K562 (cell line): ENCODE measurements at regions not wholly inside any gene's neighbourhood (a gene's known extent, or its start where the extent isn't known, plus 50 kb on each side); places are given as distances from the start of the nearest gene placed in this dataset.

Experiments used
- ATAC-seq: fragments of 200-7000 bp; cut with Tn5 transposase; 3 replicates; pipeline ENCODE4 v1.9.1; 2020; ENCODE audit warnings: moderate library complexity
- BruUV-seq: library from RNA; stranded (reverse); fragments of 400-500 nt; replicated peaks from 2 replicates; lab custom pipeline; 2021; lab: Mats Ljungman, UMichigan
- CTCF ChIA-PET: fragments of 300-600 bp; formaldehyde crosslinking; extraction: SDS; loops from one replicate; lab custom pipeline; 2021; ENCODE audit warnings: low intra/inter-chr PET ratio; lab: Yijun Ruan, JAX
- POLR2A ChIA-PET: fragments of 300-600, 350-650 bp; sonication (Branson Sonifier 250); formaldehyde crosslinking; extraction: SDS; loops from one replicate; lab custom pipeline; 2021; ENCODE audit warnings: antibody characterized with exemption, inconsistent platforms; lab: Yijun Ruan, JAX
- DNase-seq, 4 experiments: peaks; one replicate each; pipeline versions ENCODE4 v3.0.0 to v3.0.0-alpha.2; 2011 to 2018; ENCODE audit warnings: low spot score in 3 of 4, mixed read lengths in 3 of 4; ENCODE audit errors: extremely low read depth in 1 of 4
- FAIRE-seq: peaks from 2 replicates; lab custom pipeline; 2011; peaks lifted over from hg19 to GRCh38; lab: Jason Lieb, UNC
- H2AFZ ChIP-seq: 2 replicates; pipeline ENCODE4 v1.6.0; 2011; ENCODE audit warnings: low read depth, low read length, control low read depth, inconsistent platforms
- H3K27ac ChIP-seq: fragments of 200-600 bp; 3 replicates; pipeline ENCODE4 v1.8.0; 2011; ENCODE audit warnings: low read depth, mild to moderate bottlenecking, control low read depth, inconsistent platforms, low read length, moderate library complexity, mixed read lengths; ENCODE audit errors: extremely low read depth
- H3K27me3 ChIP-seq, 2 experiments: fragments of 300-600 bp in 1 of 2; 2 replicates in 1 of 2; 3 replicates in 1 of 2; pipeline versions ENCODE4 v1.6.0 to v1.8.0; 2011; ENCODE audit warnings: inconsistent platforms in 2 of 2, low read length in 2 of 2, mild to moderate bottlenecking in 1 of 2, mixed read lengths in 1 of 2, moderate library complexity in 1 of 2; ENCODE audit not compliant: control insufficient read depth in 2 of 2, insufficient read depth in 2 of 2
- H3K36me3 ChIP-seq: fragments of 300-600 bp; 3 replicates; pipeline ENCODE4 v1.8.0; 2011; ENCODE audit warnings: mild to moderate bottlenecking, low read length, inconsistent platforms; ENCODE audit not compliant: control insufficient read depth, insufficient read depth
- H3K4me1 ChIP-seq, 2 experiments: fragments of 200-600 bp in 1 of 2; replicated peaks in 1 of 2; 2 replicates in 1 of 2; 3 replicates in 1 of 2; pipeline versions ENCODE4 v1.5.1 to v1.8.0; 2011; ENCODE audit warnings: inconsistent platforms in 2 of 2, low read length in 2 of 2, mild to moderate bottlenecking in 1 of 2, mixed read lengths in 1 of 2, moderate library complexity in 1 of 2; ENCODE audit not compliant: control insufficient read depth in 2 of 2, insufficient read depth in 2 of 2
- H3K4me2 ChIP-seq: 2 replicates; pipeline ENCODE4 v1.6.1; 2011; ENCODE audit warnings: low read length, control low read depth, inconsistent platforms, mixed read lengths; ENCODE audit not compliant: insufficient read depth
- H3K4me3 ChIP-seq: fragments of 200-600 bp; sonication (generic), shearing (Covaris generic); 2 replicates; pipeline ENCODE4 v1.5.1; 2016; ENCODE audit warnings: control low read depth, inconsistent platforms
- H3K79me2 ChIP-seq: fragments of 200-600 bp; 3 replicates; pipeline ENCODE4 v1.8.0; 2011; ENCODE audit warnings: low read length, inconsistent platforms; ENCODE audit not compliant: control insufficient read depth, insufficient read depth
- H3K9ac ChIP-seq, 2 experiments: 2 replicates each; pipeline versions ENCODE4 v1.6.0 to v1.6.1; 2011; ENCODE audit warnings: low read depth in 2 of 2, low read length in 2 of 2, control low read depth in 1 of 2, inconsistent platforms in 1 of 2, mild to moderate bottlenecking in 1 of 2, mixed read lengths in 1 of 2; ENCODE audit not compliant: insufficient read depth in 1 of 2
- H3K9me1 ChIP-seq: one replicate; pipeline ENCODE4 v1.6.0; 2011; ENCODE audit warnings: inconsistent platforms, mild to moderate bottlenecking, low read length, moderate library complexity; ENCODE audit not compliant: control insufficient read depth, insufficient read depth
- H3K9me3 ChIP-seq: replicated peaks from 2 replicates; pipeline ENCODE4 v1.5.1; 2011; ENCODE audit warnings: low read depth, low read length, inconsistent platforms; ENCODE audit not compliant: control insufficient read depth, insufficient read depth
- H4K20me1 ChIP-seq: replicated peaks from 2 replicates; pipeline ENCODE4 v1.6.1; 2011; ENCODE audit warnings: low read length, inconsistent platforms, mixed read lengths; ENCODE audit not compliant: control insufficient read depth, insufficient read depth
- BCOR ChIP-seq: fragments of 450-650 bp; IDR thresholded peaks from 2 replicates; pipeline ENCODE4 v1.6.1; 2016
- CREB3 ChIP-seq: fragments of 450-650 bp; conservative IDR thresholded peaks from 2 replicates; pipeline ENCODE4 v1.6.1; 2016; ENCODE audit warnings: missing genetic modification characterization, low read depth, mild to moderate bottlenecking, missing compliant biosample characterization, moderate library complexity
- FOXO4 ChIP-seq: fragments of 450-650 bp; formaldehyde crosslinking; IDR thresholded peaks from 2 replicates; pipeline ENCODE4 v1.4.0; 2020; ENCODE audit warnings: mild to moderate bottlenecking, moderate library complexity
- HOXB6 ChIP-seq: fragments of 250-450 bp; sonication (Bioruptor Pico); IDR thresholded peaks from 2 replicates; pipeline ENCODE4 v1.5.1; 2022; ENCODE audit warnings: mild to moderate bottlenecking, borderline replicate concordance
- LCOR ChIP-seq: sonication (generic); formaldehyde crosslinking; IDR thresholded peaks from 2 replicates; pipeline ENCODE4 v1.8.0; 2022; ENCODE audit warnings: mild to moderate bottlenecking, missing genetic modification reagents
- SIX5 ChIP-seq, 2 experiments: IDR thresholded peaks; 2 replicates each; pipeline ENCODE4 v1.6.1; 2011; ENCODE audit warnings: low read length in 2 of 2, borderline replicate concordance in 1 of 2, low read depth in 1 of 2, mild to moderate bottlenecking in 1 of 2, moderate library complexity in 1 of 2; ENCODE audit not compliant: insufficient read depth in 1 of 2
- TEAD2 ChIP-seq: fragments of 450-650 bp; IDR thresholded peaks from 2 replicates; pipeline ENCODE4 v1.6.1; 2016; ENCODE audit warnings: missing genetic modification characterization, control low read depth, missing compliant biosample characterization
- U2AF1 ChIP-seq: fragments of 200-400 bp; formaldehyde crosslinking; optimal IDR thresholded peaks from 2 replicates; pipeline ENCODE3; 2017; ENCODE audit warnings: mild to moderate bottlenecking, low read depth, low read length, moderate library complexity
- XRCC5 ChIP-seq: fragments of 200-400 bp; formaldehyde crosslinking; IDR thresholded peaks from 2 replicates; pipeline ENCODE4 v1.6.1; 2017; ENCODE audit warnings: low read depth, mild to moderate bottlenecking, low read length
- ZFP1 ChIP-seq: fragments of 450-650 bp; formaldehyde crosslinking; IDR thresholded peaks from 2 replicates; pipeline ENCODE4 v1.4.0; 2020; ENCODE audit warnings: mild to moderate bottlenecking, mixed read lengths
- ZNF197 ChIP-seq: fragments of 200-800 bp; sonication (Bioruptor generic); IDR thresholded peaks from 2 replicates; pipeline ENCODE4 v1.6.1; 2016; ENCODE audit warnings: low read depth, missing genetic modification characterization, missing compliant biosample characterization
- ZNF280B ChIP-seq: fragments of 250-450 bp; sonication (Bioruptor Pico); IDR thresholded peaks from 2 replicates; pipeline ENCODE4 v1.5.1; 2021; ENCODE audit warnings: mild to moderate bottlenecking
- ZNF609 ChIP-seq: sonication (generic); formaldehyde crosslinking; IDR thresholded peaks from 2 replicates; pipeline ENCODE4 v1.8.1; 2023; ENCODE audit warnings: missing genetic modification reagents, mild to moderate bottlenecking, borderline replicate concordance
- WGBS: fragments of 100-300 bp; shearing (Covaris generic); methylation state at CpG from one replicate; pipeline ENCODE4 v1.1.6; 2016; ENCODE audit warnings: low coverage, mixed read lengths; ENCODE audit not compliant: insufficient coverage; ENCODE audit errors: missing lambda C conversion rate; 5-methylcytosine and 5-hydroxymethylcytosine counted together
- in situ Hi-C: fragments of 300-500 bp; cut with MboI; formaldehyde crosslinking; loops from 4 replicates; pipeline ENCODE4 v1.15.0; 2018; ENCODE audit warnings: inconsistent platforms, mixed read lengths
- intact Hi-C: fragments of 100-400 bp; cut with micrococcal nuclease; formaldehyde crosslinking; loops from 2 replicates; pipeline ENCODE4 v1.14.2; 2022

- Histone ChIP-seq H3K9ac (no peak overlapping the region), H3K9me1 (no peaks in the 10 kb centered on the region), H3K79me2 (no peaks in the 10 kb centered on the region), H3K9me3 (no peaks in the 10 kb centered on the region), H3K4me1 (peaks cover 0 to 4% of the 10 kb centered on the region in 2 experiments; a peak in 1 of 5 replicates), H3K4me3 (no peak overlapping the region), H2AFZ (no peak overlapping the region), H3K36me3 (no peaks in the 10 kb centered on the region), H4K20me1 (no peaks in the 10 kb centered on the region), H3K4me2 (no peak overlapping the region), H3K27me3 (peaks cover 0 to 5% of the 10 kb centered on the region in 2 experiments; a peak in 1 of 5 replicates), H3K27ac (no peak overlapping the region)
- no TSS peak for BruUV-seq
- in situ Hi-C loops: loop anchor here (25.0 kb wide), 1 partner anchor 1319 kb away; no protein-coding TSS in a partner anchor
- POLR2A ChIA-PET: interaction anchor here (0.6 kb wide), 1 partner anchor 27 kb away, joined by 3 read pairs; no protein-coding TSS in a partner anchor
- DNase-seq (no peak), ATAC-seq (no peak), FAIRE-seq (no peak)
- CTCF ChIA-PET: interaction anchor here (1.0 kb wide), 1 partner anchor 100 kb away, joined by 3 read pairs; no protein-coding TSS in a partner anchor
- intact Hi-C loops: loop anchor here (5.0 kb wide), 4 partner anchors 274 to 1849 kb away; no protein-coding TSS in a partner anchor
- 6% methylated on average over 6 of the region's 6 CpGs for WGBS
- TF ChIP-seq ZNF609 (CRISPR knock-in tag) (no peak), CREB3 (tag) (no peak), HOXB6 (CRISPR knock-in tag) (no peak), U2AF1 (no peak), ZNF280B (no peak), ZNF197 (CRISPR knock-in tag) (no peak), FOXO4 (no peak), LCOR (CRISPR knock-in tag) (no peak), ZFP1 (CRISPR knock-in tag) (no peak), SIX5 (IDR thresholded peaks at IDR 0.05; ENCODE audit: borderline replicate concordance in 1 of 2, insufficient read depth in 1 of 2, low read depth in 1 of 2, low read length in 2 of 2) (no peak), TEAD2 (no peak), XRCC5 (no peak), BCOR (no peak)
Measured at GRCh38 chr12:127381681-127382080, 885.3 kb upstream of the TMEM132C start.
